Keratinocyte (primary cell): ENCODE measurements at regions not wholly inside any gene's neighbourhood (a gene's known extent, or its start where the extent isn't known, plus 50 kb on each side); places are given as distances from the start of the nearest gene placed in this dataset.

Experiments
- DNase-seq: peaks from one replicate; pipeline ENCODE4 v3.0.0-alpha.2; 2011; ENCODE audit warnings: low read depth, missing footprints, low spot score
- FAIRE-seq: peaks from 2 replicates; lab custom pipeline; 2011; peaks lifted over from hg19 to GRCh38; lab: Jason Lieb, UNC
- H2AFZ ChIP-seq: 2 replicates; pipeline ENCODE4 v1.6.0; 2012; ENCODE audit warnings: low read length, control low read depth, inconsistent platforms; ENCODE audit not compliant: control insufficient read depth
- H3K27ac ChIP-seq: 2 replicates; pipeline ENCODE4 v1.5.1; 2011; ENCODE audit warnings: low read length; ENCODE audit not compliant: control insufficient read depth, insufficient read depth
- H3K27me3 ChIP-seq: 3 replicates; pipeline ENCODE4 v1.6.0; 2011; ENCODE audit warnings: low read length; ENCODE audit not compliant: control insufficient read depth, insufficient read depth; ENCODE audit errors: extremely low read depth
- H3K36me3 ChIP-seq, 2 experiments: 2 replicates in 1 of 2; 3 replicates in 1 of 2; pipeline ENCODE4 v1.5.1; 2011; ENCODE audit warnings: low read length in 2 of 2, mild to moderate bottlenecking in 1 of 2; ENCODE audit not compliant: control insufficient read depth in 2 of 2, insufficient read depth in 2 of 2; ENCODE audit errors: extremely low read depth in 1 of 2
- H3K4me1 ChIP-seq: 3 replicates; pipeline ENCODE4 v1.5.1; 2011; ENCODE audit warnings: low read length; ENCODE audit not compliant: control insufficient read depth, insufficient read depth; ENCODE audit errors: extremely low read depth
- H3K4me2 ChIP-seq: 3 replicates; pipeline ENCODE4 v1.6.0; 2011; ENCODE audit warnings: low read depth, low read length; ENCODE audit not compliant: control insufficient read depth, insufficient read depth; ENCODE audit errors: extremely low read depth
- H3K4me3 ChIP-seq, 3 experiments: fragments of 200-600 bp in 1 of 3; sonication (generic) in 1 of 3; 2 replicates in 2 of 3; 3 replicates in 1 of 3; pipeline ENCODE4 v1.5.1; 2011 to 2016; ENCODE audit warnings: low read length in 3 of 3, mild to moderate bottlenecking in 3 of 3, control low read depth in 2 of 3, inconsistent platforms in 1 of 3, low read depth in 1 of 3, mixed read lengths in 1 of 3, mixed run types in 1 of 3, moderate library complexity in 1 of 3; ENCODE audit not compliant: control insufficient read depth in 2 of 3, insufficient read depth in 2 of 3; ENCODE audit errors: extremely low read depth in 1 of 3
- H3K79me2 ChIP-seq: 2 replicates; pipeline ENCODE4 v1.6.0; 2012; ENCODE audit warnings: low read length; ENCODE audit not compliant: control insufficient read depth, insufficient read depth
- H3K9ac ChIP-seq: 3 replicates; pipeline ENCODE4 v1.6.0; 2011; ENCODE audit warnings: low read length; ENCODE audit not compliant: control insufficient read depth, insufficient read depth; ENCODE audit errors: extremely low read depth
- H3K9me1 ChIP-seq: 3 replicates; pipeline ENCODE4 v1.6.0; 2011; ENCODE audit warnings: low read length; ENCODE audit not compliant: control insufficient read depth, insufficient read depth; ENCODE audit errors: extremely low read depth
- H3K9me3 ChIP-seq: 2 replicates; pipeline ENCODE4 v1.5.1; 2012; ENCODE audit warnings: low read depth, low read length; ENCODE audit not compliant: control insufficient read depth
- H4K20me1 ChIP-seq: 3 replicates; pipeline ENCODE4 v1.6.0; 2011; ENCODE audit warnings: low read length; ENCODE audit not compliant: control insufficient read depth, insufficient read depth; ENCODE audit errors: extremely low read depth
- EZH2 ChIP-seq: IDR thresholded peaks from one replicate; pipeline ENCODE4 v1.6.1; 2012; ENCODE audit warnings: inconsistent platforms, mild to moderate bottlenecking, low read length, moderate library complexity
- dilution Hi-C: fragments of 300-500 bp; cut with MboI; formaldehyde crosslinking; loops from one replicate; pipeline ENCODE4 v1.7.0; 2020; ENCODE audit warnings: low sequenced_read_pairs; ENCODE audit not compliant: extremely low pct_ligation_motif_present
- TF ChIP-seq, protein P1 (sequence below), 3 experiments: IDR thresholded peaks in 1 of 3; conservative IDR thresholded peaks in 1 of 3; optimal IDR thresholded peaks in 1 of 3; 2 replicates in 2 of 3; 3 replicates in 1 of 3; pipeline versions ENCODE3 to v1.5.1; 2011; ENCODE audit warnings: low read length in 3 of 3, mild to moderate bottlenecking in 3 of 3, moderate library complexity in 2 of 3, control low read depth in 1 of 3, inconsistent platforms in 1 of 3; ENCODE audit not compliant: insufficient read depth in 2 of 3; ENCODE audit errors: extremely low read depth in 1 of 3

DNA sequence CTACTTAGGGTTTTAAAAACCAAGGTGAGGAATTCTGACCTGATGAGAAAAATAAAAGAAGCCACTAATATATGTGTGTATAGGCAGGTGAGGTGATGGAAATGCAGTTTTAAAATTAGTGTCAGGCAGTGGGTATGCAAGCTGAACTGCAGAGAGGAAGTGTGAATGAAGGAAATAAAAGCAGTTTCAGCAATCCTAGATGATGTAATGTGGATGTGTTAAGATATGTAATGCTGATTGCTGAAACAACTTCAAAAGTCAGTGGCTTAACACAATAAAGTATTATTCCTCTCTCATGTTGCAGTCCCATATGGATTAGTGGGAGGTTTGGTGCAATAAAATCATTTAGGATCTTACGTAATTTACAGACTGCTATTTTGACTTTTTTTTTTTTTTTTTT lies 119.9 kb upstream of the ASCC3 start:
- no peak overlapping the region for H3K4me3 ChIP-seq
- no peaks in the 10 kb centered on the region for H3K79me2 ChIP-seq
- no peaks in the 10 kb centered on the region for H3K36me3 ChIP-seq
- no peaks in the 10 kb centered on the region for H4K20me1 ChIP-seq
- H3K9me3 ChIP-seq, result no peaks in the 10 kb centered on the region
- no peak for DNase-seq
- H2AFZ ChIP-seq, result no peak overlapping the region
- dilution Hi-C loops, result no loop called here
- no peaks in the 10 kb centered on the region for H3K27me3 ChIP-seq
- H3K4me1 ChIP-seq, result no peaks in the 10 kb centered on the region
- H3K27ac ChIP-seq, result no peak overlapping the region
- H3K4me2 ChIP-seq, result no peak overlapping the region
- FAIRE-seq, result no peak
- H3K9ac ChIP-seq, result no peak overlapping the region
- H3K9me1 ChIP-seq, result no peaks in the 10 kb centered on the region
- TF ChIP-seq, protein P1, sequence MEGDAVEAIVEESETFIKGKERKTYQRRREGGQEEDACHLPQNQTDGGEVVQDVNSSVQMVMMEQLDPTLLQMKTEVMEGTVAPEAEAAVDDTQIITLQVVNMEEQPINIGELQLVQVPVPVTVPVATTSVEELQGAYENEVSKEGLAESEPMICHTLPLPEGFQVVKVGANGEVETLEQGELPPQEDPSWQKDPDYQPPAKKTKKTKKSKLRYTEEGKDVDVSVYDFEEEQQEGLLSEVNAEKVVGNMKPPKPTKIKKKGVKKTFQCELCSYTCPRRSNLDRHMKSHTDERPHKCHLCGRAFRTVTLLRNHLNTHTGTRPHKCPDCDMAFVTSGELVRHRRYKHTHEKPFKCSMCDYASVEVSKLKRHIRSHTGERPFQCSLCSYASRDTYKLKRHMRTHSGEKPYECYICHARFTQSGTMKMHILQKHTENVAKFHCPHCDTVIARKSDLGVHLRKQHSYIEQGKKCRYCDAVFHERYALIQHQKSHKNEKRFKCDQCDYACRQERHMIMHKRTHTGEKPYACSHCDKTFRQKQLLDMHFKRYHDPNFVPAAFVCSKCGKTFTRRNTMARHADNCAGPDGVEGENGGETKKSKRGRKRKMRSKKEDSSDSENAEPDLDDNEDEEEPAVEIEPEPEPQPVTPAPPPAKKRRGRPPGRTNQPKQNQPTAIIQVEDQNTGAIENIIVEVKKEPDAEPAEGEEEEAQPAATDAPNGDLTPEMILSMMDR (optimal IDR thresholded peaks at IDR 0.05 in 1 of 3, IDR thresholded peaks at IDR 0.05 in 1 of 3, conservative IDR thresholded peaks at IDR 0.05 in 1 of 3; ENCODE audit: extremely low read depth in 1 of 3, insufficient read depth in 2 of 3, low read length in 3 of 3), result no peak
- TF ChIP-seq EZH2, result no peak

DNA sequence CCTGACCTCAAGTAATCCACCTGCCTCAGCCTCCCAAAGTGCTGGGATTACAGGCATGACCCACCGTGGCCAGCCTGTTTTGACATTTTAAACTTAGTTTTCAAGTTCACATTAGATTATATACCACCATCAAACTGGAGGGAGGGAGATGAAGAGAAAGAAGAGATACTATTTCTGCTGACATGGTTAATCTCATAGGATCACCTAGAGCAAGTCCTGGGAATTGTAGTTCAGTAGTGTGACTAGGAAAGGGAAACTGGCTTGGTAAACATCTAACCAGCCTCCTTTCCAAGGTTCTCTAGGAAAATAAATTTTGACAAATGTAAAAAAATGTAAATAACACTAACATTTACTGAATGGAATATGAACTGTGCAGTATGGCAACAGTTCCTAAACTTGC lies 120.5 kb upstream of the ASCC3 start:
- dilution Hi-C loops, result no loop called here
- H2AFZ ChIP-seq, result no peak overlapping the region
- H4K20me1 ChIP-seq, result no peaks in the 10 kb centered on the region
- no peaks in the 10 kb centered on the region for H3K9me3 ChIP-seq
- FAIRE-seq (no peak), DNase-seq (no peak)
- no peak overlapping the region for H3K4me2 ChIP-seq
- H3K79me2 ChIP-seq, result no peaks in the 10 kb centered on the region
- TF ChIP-seq, protein P1 (optimal IDR thresholded peaks at IDR 0.05 in 1 of 3, IDR thresholded peaks at IDR 0.05 in 1 of 3, conservative IDR thresholded peaks at IDR 0.05 in 1 of 3; ENCODE audit: extremely low read depth in 1 of 3, insufficient read depth in 2 of 3, low read length in 3 of 3), result no peak
- TF ChIP-seq EZH2, result no peak
- H3K4me1 ChIP-seq, result no peaks in the 10 kb centered on the region
- no peak overlapping the region for H3K4me3 ChIP-seq
- H3K9me1 ChIP-seq, result no peaks in the 10 kb centered on the region
- no peaks in the 10 kb centered on the region for H3K36me3 ChIP-seq
- H3K27me3 ChIP-seq, result no peaks in the 10 kb centered on the region
- no peak overlapping the region for H3K27ac ChIP-seq
- H3K9ac ChIP-seq, result no peak overlapping the region
